ENCODE measurements at regions not wholly inside any gene's neighbourhood (a gene's known extent, or its start where the extent isn't known, plus 50 kb on each side); places are given as distances from the start of the nearest gene placed in this dataset.

GRCh38 chr2:146624430-146625160 lies 1220.2 kb upstream of the ACVR2A start:
- H3K4ac ChIP-seq (ENCODE audit: low read depth, low read length) = no peak overlapping the region
- H4K8ac ChIP-seq (replicated peaks; ENCODE audit: insufficient read length, low read depth, low read length) = no peak overlapping the region
- no peak overlapping the region for H3K56ac ChIP-seq (ENCODE audit: insufficient read length, low read depth, low read length)
- no peak overlapping the region for H2BK12ac ChIP-seq (ENCODE audit: insufficient read length, low read depth, low read length)
- H3K27ac Mint-ChIP-seq = no peak overlapping the region
- no peak overlapping the region for H3K9ac ChIP-seq (ENCODE audit: extremely low read depth, insufficient read length, low read length)
- H3K79me2 ChIP-seq (ENCODE audit: insufficient read depth, low read length) = no peaks in the 10 kb centered on the region
- H3K23me2 ChIP-seq (ENCODE audit: insufficient read length, low read depth, low read length, poor library complexity, severe bottlenecking) = no peaks in the 10 kb centered on the region
- H3T11ph ChIP-seq (ENCODE audit: low read length) = no peak overlapping the region
- H3K4me3 Mint-ChIP-seq = no peak overlapping the region
- no peak overlapping the region for H2AK5ac ChIP-seq (ENCODE audit: insufficient read length, low read length)
- no peaks in the 10 kb centered on the region for H3K79me1 ChIP-seq (ENCODE audit: insufficient read depth, low read depth, low read length, poor library complexity, severe bottlenecking)
- no peak overlapping the region for H3K18ac ChIP-seq (ENCODE audit: insufficient read length, low read depth, low read length)
- no peaks in the 10 kb centered on the region for H3K4me1 ChIP-seq (ENCODE audit: insufficient read depth, low read length)
- H2AFZ ChIP-seq (ENCODE audit: low read length) = no peak overlapping the region
- no peak overlapping the region for H2BK5ac ChIP-seq (ENCODE audit: insufficient read length, low read length)
- no peaks in the 10 kb centered on the region for H3K27me3 Mint-ChIP-seq (ENCODE audit: low read depth)
- H3K9me3 ChIP-seq (ENCODE audit: control insufficient read depth, low read depth, low read length) = no peaks in the 10 kb centered on the region
- TF ChIP-seq CTCF (conservative IDR thresholded peaks at IDR 0.05) = no peak
- H3K14ac ChIP-seq (ENCODE audit: insufficient read depth, low read length) = no peak overlapping the region
- no peak overlapping the region for H2BK20ac ChIP-seq (ENCODE audit: low read depth, low read length, poor library complexity, severe bottlenecking)
- H2BK15ac ChIP-seq (ENCODE audit: low read depth, low read length) = no peak overlapping the region
- H3K9me3 Mint-ChIP-seq = no peaks in the 10 kb centered on the region
- no peak overlapping the region for H4K5ac ChIP-seq (ENCODE audit: insufficient read length, low read depth, low read length)
- no peak overlapping the region for H3K23ac ChIP-seq (ENCODE audit: insufficient read length, low read depth, low read length)
- no peak overlapping the region for H2BK120ac ChIP-seq (ENCODE audit: low read depth, low read length, poor library complexity, severe bottlenecking)
- no CpG with 5 or more reads among the region's 3 CpGs for WGBS (ENCODE audit: extremely low coverage, insufficient read length, low lambda C conversion rate)
- DNase-seq = no peak
- no peak overlapping the region for H3K4me2 ChIP-seq (ENCODE audit: insufficient read depth, insufficient read length, low read length)
- no peaks in the 10 kb centered on the region for H4K20me1 ChIP-seq (ENCODE audit: control insufficient read depth, insufficient read depth, insufficient read length)
- no peaks in the 10 kb centered on the region for H3K4me1 Mint-ChIP-seq
- H3K36me3 Mint-ChIP-seq (ENCODE audit: insufficient read depth in 1 of 3, low read depth in 3 of 3) = 0 out of 7 replicates have a peak, but pooled peaks cover 0 to 2% (median 0%) of the 10 kb centered on the region in 3 experiments
- H3K27ac ChIP-seq (ENCODE audit: insufficient read length, low read depth, low read length) = no peak overlapping the region
- H3K27me3 ChIP-seq (ENCODE audit: insufficient read depth, low read length) = no peaks in the 10 kb centered on the region
- H4K91ac ChIP-seq (ENCODE audit: insufficient read length, low read depth, low read length) = no peak overlapping the region
